A673 (cell line): ENCODE measurements at regions not wholly inside any gene's neighbourhood (a gene's known extent, or its start where the extent isn't known, plus 50 kb on each side); places are given as distances from the start of the nearest gene placed in this dataset.
"Not testable (repeated sequence)": the region's sequence is repeated elsewhere in the genome, so short reads cannot be mapped to it uniquely, and the experiment has no call there.

ENCODE experiments used
- EZH2 ChIP-seq: fragments of 200-600 bp; sonication (generic); IDR thresholded peaks from 2 replicates; pipeline ENCODE4 v1.6.1; 2017; ENCODE audit warnings: borderline replicate concordance, low read depth, mild to moderate bottlenecking, mixed read lengths, antibody characterized with exemption, low read length; ENCODE audit not compliant: poor library complexity, severe bottlenecking
- TF ChIP-seq, protein P1 (sequence below): fragments of 300-800, 200-600 bp; sonication (generic); conservative IDR thresholded peaks from 2 replicates; pipeline ENCODE4 v1.5.1; 2017; ENCODE audit warnings: low read depth, mild to moderate bottlenecking, antibody characterized with exemption, low read length, moderate library complexity, mixed read lengths

- TF ChIP-seq, protein P1, sequence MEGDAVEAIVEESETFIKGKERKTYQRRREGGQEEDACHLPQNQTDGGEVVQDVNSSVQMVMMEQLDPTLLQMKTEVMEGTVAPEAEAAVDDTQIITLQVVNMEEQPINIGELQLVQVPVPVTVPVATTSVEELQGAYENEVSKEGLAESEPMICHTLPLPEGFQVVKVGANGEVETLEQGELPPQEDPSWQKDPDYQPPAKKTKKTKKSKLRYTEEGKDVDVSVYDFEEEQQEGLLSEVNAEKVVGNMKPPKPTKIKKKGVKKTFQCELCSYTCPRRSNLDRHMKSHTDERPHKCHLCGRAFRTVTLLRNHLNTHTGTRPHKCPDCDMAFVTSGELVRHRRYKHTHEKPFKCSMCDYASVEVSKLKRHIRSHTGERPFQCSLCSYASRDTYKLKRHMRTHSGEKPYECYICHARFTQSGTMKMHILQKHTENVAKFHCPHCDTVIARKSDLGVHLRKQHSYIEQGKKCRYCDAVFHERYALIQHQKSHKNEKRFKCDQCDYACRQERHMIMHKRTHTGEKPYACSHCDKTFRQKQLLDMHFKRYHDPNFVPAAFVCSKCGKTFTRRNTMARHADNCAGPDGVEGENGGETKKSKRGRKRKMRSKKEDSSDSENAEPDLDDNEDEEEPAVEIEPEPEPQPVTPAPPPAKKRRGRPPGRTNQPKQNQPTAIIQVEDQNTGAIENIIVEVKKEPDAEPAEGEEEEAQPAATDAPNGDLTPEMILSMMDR = not testable (repeated sequence)
- not testable (repeated sequence) for TF ChIP-seq EZH2
Measured at GRCh38 chr2:167835290-167835689, 412.1 kb downstream of the STK39 start.
